GM10266 (cell line): ENCODE measurements at regions not wholly inside any gene's neighbourhood (a gene's known extent, or its start where the extent isn't known, plus 50 kb on each side); places are given as distances from the start of the nearest gene placed in this dataset.
"Not testable (repeated sequence)": the region's sequence is repeated elsewhere in the genome, so short reads cannot be mapped to it uniquely, and the experiment has no call there.

Source experiments
- DNase-seq: peaks from one replicate; pipeline ENCODE4 v3.0.0; 2012; ENCODE audit errors: extremely low spot score
- CTCF ChIP-seq: IDR thresholded peaks from 2 replicates; pipeline ENCODE4 v1.5.1; 2012; ENCODE audit warnings: mild to moderate bottlenecking, low read depth; ENCODE audit not compliant: control insufficient read depth, insufficient read depth; ENCODE audit errors: missing control alignments

GRCh38 chr9:86575825-86576525 lies 221.8 kb upstream of the TUT7 start:
- no peak for DNase-seq
- no peak for TF ChIP-seq CTCF

- DNase-seq: no peak
- TF ChIP-seq CTCF: no peak
These were observed 220.9 kb upstream of the TUT7 start for GRCh38 chr9:86575137-86575536.

- no peak for DNase-seq
- TF ChIP-seq CTCF: no peak
These were observed 219.7 kb upstream of the TUT7 start for GRCh38 chr9:86573886-86574285.

GRCh38 chr9:86572904-86573303 lies 218.7 kb upstream of the TUT7 start:
- no peak for DNase-seq
- no peak for TF ChIP-seq CTCF

- not testable (repeated sequence) for DNase-seq
These were observed 211.4 kb upstream of the TUT7 start for GRCh38 chr9:86565603-86566002.

- TF ChIP-seq CTCF: no peak
- no peak for DNase-seq
These were observed 209.7 kb upstream of the TUT7 start for GRCh38 chr9:86563936-86564335.

- DNase-seq: no peak
- TF ChIP-seq CTCF: no peak
These were observed 209.1 kb upstream of the TUT7 start for GRCh38 chr9:86563350-86563749.

- no peak for DNase-seq
- no peak for TF ChIP-seq CTCF
These were observed 208.5 kb upstream of the TUT7 start for GRCh38 chr9:86562691-86563090.
